HG03025 (cell line): ENCODE measurements at regions not wholly inside any gene's neighbourhood (a gene's known extent, or its start where the extent isn't known, plus 50 kb on each side); places are given as distances from the start of the nearest gene placed in this dataset.
"Not testable (repeated sequence)": the region's sequence is repeated elsewhere in the genome, so short reads cannot be mapped to it uniquely, and the experiment has no call there.

Experiments
- ATAC-seq: cut with Tn5 transposase; IDR thresholded peaks from one replicate; pipeline ENCODE4 v1.9.1; 2021; ENCODE audit warnings: mild to moderate bottlenecking, moderate library complexity; ENCODE audit not compliant: unreplicated experiment, low FRiP score

DNA sequence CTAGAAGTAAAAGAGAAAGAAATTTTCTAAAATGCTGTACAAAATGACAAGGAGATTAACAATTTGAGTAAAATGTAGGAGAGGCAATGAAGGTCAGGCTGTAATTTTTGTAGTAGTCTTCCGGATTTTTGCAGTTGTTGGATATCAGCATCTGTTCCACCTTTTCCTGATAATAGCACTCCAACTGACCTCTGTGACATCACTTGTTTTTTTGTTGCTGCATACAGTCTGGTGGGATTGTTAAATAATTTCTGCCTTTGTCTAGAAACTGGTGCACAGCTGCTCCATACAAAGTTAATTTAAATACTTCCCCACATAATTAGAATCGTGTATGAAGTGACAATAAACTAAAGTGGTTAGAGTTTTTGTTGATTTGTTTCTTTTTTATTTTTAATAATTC lies 731.4 kb downstream of the PLOD2 start:
- ATAC-seq: no peak

DNA sequence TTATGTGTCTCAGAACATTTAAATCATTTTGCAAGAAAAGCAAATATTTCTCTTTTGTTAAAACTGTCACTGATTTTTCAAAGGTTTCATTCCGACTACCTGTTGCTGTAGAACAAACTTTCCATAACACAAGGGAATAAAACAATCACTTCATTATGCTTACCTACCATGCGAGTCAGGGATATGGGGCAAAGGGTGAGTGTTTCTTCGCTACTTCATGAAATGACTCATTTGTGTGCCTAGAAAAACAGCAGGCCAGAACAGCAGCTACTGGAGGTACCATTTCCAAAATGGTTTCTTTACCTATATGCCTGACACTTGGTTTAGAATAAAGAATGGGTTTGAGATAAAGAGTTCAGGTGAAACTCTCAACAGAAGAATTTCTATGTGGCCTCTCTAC lies 712.5 kb downstream of the PLOD2 start:
- no peak for ATAC-seq

DNA sequence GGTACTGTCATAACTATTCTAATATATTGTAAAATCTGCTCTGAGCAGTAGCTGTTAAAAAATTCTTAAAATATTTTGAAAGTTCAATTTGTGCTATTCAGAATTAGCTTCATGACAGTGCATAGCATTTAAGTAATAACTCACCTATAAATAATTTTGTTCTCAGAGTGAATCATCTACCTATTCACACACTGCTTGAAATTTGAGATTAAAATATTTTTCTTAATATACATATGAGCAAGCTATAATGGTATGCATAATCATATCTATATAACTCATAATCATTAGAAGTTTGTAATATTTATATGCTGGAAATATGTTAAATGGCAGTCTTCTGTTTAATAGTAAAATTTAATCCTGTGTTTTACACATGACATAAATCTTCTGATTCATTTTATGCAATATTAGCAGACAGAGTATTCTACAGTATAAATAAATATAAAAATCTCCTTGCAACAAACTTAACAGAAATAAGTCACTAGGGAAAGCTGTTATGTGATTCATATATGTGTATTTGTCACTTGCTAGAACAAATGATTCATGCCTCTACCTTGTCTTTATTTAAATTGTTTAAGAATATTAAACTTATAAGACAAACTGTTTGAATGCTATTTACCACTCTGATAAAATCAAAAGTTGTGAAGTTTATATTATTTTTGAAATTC lies 710.8 kb downstream of the PLOD2 start:
- ATAC-seq: no peak

DNA sequence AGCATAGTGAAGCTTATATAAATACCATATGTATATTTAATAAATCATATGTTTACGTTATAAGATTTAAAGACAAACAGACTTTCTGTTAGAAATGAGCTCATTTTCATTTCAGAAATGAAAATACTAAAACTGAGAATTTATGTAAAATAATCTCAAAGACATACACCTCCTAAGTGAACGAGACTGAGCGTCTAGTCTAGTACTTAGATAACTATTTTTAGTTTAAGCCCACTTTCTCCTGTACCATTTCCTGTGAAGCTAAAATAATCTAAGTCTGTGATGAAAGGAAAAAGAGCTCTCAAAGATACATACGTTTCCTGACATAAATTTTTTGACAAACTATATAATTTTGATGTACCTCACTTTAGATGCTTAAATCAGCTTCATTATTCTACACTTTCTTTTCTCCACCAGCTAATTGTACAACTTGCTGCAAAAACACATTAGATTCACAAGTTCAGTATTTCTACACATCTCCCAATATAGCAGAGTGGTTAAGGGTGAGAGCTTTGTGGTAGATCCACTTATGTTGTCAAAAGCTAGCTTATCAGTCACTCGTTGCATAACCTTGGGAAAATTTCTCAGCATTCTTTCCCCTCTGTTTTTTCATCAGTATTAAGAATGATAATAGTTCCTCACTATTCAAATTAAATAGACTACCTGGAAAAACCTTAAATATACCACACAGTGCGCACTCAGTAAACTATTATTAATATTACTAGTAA lies 703.0 kb downstream of the PLOD2 start:
- no peak for ATAC-seq

DNA sequence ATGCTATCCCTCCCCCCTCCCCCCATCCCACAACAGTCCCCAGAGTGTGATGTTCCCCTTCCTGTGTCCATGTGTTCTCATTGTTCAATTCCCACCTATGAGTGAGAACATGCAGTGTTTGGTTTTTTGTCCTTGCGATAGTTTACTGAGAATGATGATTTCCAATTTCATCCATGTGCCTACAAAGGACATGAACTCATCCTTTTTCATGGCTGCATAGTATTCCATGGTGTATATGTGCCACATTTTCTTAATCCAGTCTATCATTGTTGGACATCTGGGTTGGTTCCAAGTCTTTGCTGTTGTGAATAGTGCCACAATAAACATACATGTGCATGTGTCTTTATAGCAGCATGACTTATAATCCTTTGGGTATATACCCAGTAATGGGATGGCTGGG lies 701.3 kb downstream of the PLOD2 start:
- ATAC-seq: not testable (repeated sequence)

DNA sequence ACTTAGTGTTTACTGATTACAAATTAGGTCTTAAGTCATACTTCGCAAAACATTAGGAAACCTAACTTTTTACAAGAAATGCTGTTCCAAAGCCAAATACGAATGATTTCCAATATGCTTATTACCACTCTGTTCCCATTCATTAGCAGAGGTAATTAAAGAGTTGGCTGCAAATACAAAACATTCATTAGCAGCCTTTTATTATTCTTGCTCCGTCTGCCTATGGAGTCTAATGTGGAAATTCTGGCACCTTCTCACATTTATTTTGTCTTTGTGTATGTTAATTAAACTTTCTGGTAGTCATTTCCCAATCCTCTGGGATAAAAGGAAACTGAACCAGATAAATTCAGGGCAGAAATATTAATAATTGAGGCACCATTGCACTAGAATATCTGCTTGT lies 689.0 kb downstream of the PLOD2 start:
- no peak for ATAC-seq

DNA sequence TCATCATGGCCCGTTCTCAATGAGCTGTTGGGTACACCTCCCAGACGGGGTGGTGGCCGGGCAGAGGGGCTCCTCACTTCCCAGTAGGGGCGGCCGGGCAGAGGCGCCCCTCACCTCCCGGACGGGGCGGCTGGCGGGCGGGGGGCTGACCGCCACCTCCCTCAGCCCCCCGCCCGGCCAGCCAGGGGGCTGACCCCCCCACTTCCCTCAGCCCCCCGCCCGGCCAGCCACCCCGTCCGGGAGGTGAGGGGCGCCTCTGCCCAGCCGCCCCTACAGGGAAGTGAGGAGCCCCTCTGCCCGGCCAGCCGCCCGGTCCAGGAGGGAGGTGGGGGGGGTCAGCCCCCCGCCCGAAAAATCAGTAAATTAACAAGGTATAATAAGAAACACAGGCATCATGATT lies 678.2 kb downstream of the PLOD2 start:
- ATAC-seq: not testable (repeated sequence)

DNA sequence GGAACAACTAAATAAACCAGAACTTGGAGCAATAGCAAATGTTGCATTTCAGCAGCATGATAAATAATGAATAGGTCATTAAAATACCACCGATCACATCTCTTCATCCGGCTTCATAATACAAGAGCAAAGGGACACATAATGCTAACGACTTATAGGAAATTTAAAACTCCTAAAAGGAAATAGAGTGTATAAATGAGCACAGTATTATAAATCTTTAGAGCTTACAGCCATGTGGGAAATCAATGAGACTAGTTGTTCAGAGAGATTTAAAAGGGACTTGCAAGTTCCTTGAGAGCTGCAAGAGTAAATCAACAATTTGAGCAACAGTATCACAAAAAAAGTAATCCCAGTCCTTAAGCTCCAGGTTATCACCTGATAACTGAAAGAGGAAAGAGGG lies 677.0 kb downstream of the PLOD2 start:
- no peak for ATAC-seq

DNA sequence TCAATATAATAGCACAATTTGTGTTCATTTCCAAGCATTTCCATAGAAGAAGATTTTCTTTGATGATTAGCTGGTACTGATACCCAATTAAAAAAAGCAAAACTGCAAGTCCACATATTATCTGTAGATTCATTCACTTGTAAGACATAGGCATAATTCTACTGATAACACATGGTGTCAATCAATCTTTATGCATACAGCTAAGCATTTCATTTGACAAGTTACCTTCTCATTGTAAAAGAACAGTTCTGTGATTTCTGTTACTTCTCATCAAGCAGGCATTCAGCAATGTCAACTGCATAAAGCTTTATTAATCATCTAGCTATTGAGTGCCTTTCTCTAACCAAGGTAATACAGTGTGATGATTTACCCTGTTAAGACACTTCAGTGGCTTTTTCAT lies 672.0 kb downstream of the PLOD2 start:
- no peak for ATAC-seq

DNA sequence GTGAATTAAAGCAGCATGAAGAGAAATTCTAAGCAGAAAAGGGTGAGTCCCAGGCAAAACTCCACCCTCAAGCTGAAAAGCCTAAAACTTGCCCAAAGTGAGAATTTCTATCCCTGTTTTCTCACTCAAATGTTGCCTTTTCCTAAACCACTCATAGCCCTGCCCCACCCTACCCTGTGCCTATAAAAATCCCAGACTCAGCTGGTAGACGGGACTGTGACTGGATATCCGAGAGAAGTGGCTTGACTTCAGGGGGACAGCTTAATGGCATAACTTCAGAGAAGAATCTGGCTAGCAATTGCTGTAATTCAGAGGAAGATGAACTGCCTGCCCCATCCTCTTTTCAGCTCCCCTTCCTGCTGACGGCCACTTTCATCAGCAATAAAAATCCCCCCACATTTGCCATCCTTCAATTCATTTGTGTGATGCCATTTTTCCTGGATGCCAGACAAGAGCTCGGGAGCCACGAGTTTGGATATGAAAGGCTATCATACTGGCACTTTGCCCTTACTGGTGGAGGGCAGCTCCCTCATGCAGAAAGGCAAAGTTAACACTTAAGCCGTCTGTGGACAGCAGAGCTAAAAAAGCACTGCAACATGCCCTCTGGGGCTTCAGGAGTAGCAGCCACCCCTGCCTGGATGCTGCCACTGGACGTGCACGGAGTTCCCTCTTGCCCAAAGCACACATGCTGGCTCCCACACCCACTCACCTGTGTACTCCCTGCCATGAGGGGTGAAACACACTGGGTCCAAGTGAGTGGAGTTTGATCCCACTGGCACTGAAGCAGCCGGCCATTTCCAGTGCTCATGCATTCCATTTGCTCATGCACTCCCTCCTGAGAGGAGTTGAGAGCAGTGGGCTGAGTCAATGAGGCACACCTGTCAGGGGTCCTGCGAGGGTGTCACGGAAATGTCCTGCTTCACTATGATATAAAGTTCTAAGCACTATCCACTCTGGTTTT lies 670.6 kb downstream of the PLOD2 start:
- ATAC-seq: no peak

DNA sequence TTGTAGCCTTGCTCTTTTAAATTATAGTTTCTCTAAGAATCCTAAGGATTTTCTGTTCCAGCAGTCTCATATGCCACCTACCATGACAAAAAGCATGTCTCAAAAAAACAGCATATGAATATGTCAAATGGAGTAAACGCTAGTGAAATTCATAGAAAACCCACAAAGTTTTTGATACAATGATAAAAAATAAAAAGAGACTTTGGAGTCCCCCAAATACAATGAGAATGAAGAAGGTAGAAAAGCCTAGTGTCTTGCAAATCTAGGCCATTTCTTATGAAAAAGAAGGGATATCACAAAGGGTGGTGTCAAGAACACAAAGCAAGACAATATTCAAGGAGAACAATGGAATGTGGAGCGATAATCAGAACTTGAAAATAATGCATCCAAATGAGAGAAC lies 668.5 kb downstream of the PLOD2 start:
- no peak for ATAC-seq

DNA sequence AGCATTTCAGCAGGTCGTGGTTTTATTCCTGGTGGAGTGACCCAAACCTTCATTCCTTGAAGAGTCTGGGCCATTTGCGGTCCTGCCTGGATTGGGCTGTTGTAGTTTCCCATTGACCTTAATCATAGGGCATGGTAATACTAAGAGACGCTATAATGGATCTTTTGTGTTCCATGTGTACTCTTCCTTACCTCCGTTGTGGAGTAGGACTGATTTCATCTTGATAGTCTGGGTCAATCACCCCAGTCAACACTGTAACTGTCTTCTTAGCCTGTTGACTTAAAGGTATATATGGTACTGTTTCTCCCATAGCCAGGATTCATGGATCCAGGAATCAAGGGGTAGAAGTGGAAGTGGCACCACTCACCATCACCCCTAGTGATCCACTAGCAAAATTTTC lies 643.6 kb downstream of the PLOD2 start:
- not testable (repeated sequence) for ATAC-seq

DNA sequence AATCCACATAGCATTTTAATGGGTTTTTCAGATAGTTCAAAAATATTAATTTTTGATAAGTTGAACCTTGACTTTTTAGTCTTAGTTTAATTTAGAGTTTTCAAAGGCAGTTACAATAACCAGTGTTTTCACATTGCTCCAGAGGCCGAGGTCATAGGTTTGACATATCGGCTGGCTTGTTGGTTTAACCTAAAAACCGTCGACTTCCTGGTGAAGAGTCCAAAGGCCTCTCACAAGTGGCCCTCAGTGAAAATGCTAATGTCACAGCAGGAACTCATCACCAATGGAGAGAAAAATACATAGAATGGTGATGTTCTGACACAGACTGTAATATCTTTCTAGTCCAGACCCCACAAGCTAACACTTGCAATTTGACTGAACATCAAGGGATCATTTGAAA lies 642.3 kb downstream of the PLOD2 start:
- no peak for ATAC-seq

DNA sequence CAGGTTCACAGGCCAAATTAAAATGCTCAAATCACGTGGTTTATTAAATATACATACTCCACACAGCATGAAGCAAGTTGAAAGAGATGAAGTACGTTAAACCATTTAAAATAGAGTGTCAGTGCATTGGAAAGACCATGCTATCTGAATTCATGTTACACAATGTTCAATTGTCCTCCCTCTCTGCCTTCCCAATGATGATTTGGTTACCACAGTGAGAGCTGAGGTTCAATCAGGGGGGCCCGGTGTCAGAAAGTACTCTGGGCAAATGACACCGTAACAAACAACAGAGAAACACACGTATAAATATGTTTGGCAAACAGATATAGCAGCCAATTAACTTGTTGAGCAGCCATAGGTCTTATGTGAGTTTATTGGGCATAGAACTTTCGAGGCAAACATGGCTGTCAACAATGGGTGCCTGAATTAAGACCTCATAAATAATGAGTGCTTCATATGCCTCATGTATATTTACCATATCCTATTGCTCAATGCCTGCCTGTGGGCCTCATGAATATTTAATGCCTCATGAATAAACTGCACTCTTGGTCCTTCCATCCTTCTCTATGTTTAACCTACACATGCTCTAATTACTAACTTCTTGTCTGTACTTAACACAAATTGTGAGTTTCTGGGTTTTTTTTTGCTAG lies 641.5 kb downstream of the PLOD2 start:
- no peak for ATAC-seq

DNA sequence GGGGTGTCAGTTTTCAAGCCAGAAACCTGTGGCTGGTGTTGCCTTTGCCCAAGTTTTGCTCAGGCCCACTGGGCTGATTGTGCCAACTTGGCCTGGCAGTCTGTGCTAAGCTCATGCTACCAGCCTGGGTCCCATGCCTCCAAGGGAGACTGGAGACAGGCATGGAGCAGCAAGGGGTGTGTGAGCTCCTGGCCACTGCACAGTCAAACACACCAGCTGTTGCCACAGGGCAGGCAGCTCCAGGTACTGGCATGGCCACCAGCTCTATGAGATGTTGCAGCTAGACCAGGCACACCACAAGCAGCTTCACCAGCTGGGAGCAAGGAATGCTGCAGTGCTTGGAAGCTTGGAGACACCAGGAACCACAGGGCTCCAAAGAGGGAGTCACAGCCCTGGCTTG lies 638.8 kb downstream of the PLOD2 start:
- ATAC-seq: no peak

DNA sequence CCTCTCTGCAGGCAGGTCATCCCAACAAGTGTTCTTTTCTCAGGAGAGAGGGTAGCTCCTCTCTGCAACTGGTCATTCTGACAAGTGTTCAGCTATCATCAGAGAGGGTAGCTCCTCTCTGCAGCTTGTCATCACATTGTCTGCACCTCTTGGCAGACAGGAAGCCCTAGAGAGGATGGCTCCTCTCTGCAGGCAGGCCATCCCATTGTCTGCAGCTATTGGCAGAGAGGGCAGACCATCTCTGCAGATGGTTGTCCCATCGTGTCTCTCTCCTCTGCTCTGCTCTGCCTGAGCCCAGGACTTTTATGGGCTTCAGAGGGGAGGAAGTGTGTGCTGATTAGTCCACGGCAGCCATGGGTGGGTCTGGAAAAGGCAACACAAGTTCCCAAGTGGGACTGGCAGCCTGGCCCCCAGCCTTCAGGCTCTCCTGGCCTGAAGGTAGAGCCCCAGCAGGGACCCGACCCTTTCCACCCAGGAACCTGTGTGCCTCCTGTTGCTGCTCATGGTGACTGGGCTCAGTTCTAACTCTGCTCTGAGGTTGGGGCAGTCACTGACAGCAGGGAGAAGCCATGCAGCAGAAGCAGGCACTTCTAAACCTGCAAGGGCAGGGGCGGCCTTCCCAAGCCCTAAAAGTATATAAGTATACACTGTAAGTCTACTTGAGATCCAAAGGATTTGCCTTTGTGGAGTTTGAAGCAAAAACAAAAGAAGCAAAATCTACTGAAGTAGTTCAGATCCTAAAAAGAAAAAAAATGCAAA lies 637.9 kb downstream of the PLOD2 start:
- ATAC-seq: no peak

DNA sequence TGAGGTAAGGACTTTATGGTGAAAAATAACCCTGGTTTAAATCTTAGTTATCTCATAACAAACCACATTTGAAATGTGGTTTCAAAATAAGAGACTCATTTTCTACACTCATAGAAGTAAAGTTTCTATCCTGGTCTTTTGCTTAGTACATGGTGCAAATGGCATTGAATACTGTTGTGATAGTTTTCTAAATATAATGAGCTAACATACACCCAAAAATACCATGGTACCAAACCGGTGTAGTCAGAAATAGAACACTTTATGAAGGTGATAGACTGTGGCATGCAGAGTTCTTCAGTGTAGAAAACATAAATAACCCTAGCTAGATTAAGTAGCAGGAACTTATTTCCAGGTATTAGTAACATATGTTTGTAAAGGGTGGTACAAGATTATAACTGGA lies 629.4 kb downstream of the PLOD2 start:
- ATAC-seq: no peak

DNA sequence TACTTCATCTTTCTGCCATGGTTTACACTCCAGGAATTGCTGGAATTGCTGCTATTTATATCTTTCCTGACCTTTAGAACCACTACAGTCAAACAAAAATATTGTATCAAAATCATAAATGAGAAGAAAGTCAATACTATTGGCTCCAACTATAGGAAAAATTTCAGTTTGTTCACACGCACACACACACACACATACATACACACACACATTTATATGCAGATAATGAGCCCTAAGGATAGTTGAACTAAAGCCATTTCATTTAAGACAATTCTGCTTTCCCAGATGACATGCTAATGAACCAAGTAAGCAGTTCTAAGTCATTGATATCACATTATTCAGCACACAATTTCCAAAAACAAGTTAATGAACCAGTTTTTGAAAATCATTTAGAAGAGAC lies 627.3 kb downstream of the PLOD2 start:
- ATAC-seq: no peak

DNA sequence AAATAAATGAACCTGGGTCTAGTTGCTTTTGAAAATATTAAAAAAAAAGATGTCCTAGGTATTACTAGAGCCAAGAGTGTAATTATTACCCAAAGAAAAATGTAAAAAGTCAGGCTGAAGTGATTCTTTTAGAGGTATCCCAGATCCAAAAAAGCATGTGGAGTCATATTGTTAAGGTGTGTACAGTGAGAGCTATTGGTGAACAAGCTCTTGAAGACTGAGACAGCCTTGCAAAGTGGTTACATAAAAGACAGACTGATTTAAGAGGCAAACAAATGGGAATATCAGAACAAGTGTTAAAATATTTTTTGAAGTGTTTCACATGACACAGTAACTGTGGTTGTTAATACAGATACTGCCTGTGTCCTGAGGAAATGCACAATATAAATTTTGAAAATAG lies 624.5 kb downstream of the PLOD2 start:
- no peak for ATAC-seq

DNA sequence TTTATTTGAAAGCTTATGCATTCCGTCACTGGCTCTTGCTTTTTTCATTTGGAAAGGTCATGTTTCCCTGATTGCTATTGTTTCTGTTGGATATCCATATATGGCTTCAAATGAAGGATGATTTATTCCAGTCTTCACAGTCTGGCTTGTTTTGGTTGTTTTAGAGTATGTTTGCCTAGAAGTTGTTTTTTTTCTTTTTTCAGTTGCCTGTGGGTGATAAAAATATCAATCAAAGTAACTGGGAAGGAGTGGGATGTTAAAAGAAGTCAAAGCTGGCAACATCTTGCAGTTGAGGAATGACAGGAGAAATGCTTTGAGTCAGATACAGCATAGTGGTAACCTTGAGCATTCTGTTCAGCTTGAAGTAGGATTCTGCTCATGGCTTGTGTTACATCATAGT lies 610.5 kb downstream of the PLOD2 start:
- no peak for ATAC-seq
